Activated T-helper 1 cell treated with anti-CD3 and anti-CD28 coated beads, Interleukin-12 subunit alpha, Interleukin-12 subunit beta, Interleukin-2, Interleukin-4 antibody, amounts not matched to agents 30 ng/mL and 10 ng/mL and 1 ng/mL, durations not matched to agents 14 hours and 24 hours and 36 hours (primary cell): ENCODE measurements at regions not wholly inside any gene's neighbourhood (a gene's known extent, or its start where the extent isn't known, plus 50 kb on each side); places are given as distances from the start of the nearest gene placed in this dataset.

ENCODE experiments used
- DNase-seq: peaks from one replicate; pipeline ENCODE4 v3.0.0; 2021; ENCODE audit warnings: low spot score
- H3K27ac Mint-ChIP-seq: one replicate; pipeline ENCODE4 v1.8.0; 2021; ENCODE audit warnings: mild to moderate bottlenecking, mixed read lengths
- H3K27me3 Mint-ChIP-seq: one replicate; pipeline ENCODE4 v1.8.0; 2022; ENCODE audit warnings: mild to moderate bottlenecking, moderate library complexity, mixed read lengths; ENCODE audit not compliant: insufficient read depth
- H3K36me3 Mint-ChIP-seq: one replicate; pipeline ENCODE4 v1.8.0; 2021; ENCODE audit warnings: low read depth, mixed read lengths
- H3K4me1 Mint-ChIP-seq: one replicate; pipeline ENCODE4 v1.8.0; 2021; ENCODE audit warnings: low read depth, mixed read lengths
- H3K4me3 Mint-ChIP-seq: one replicate; pipeline ENCODE4 v1.8.0; 2021; ENCODE audit warnings: mild to moderate bottlenecking, moderate library complexity, mixed read lengths
- H3K9me3 Mint-ChIP-seq: one replicate; pipeline ENCODE4 v1.8.0; 2021; ENCODE audit warnings: mixed read lengths
- intact Hi-C: fragments of 100-400 bp; cut with micrococcal nuclease; formaldehyde crosslinking; loops from one replicate; pipeline ENCODE4 v1.15.1; 2024

DNA sequence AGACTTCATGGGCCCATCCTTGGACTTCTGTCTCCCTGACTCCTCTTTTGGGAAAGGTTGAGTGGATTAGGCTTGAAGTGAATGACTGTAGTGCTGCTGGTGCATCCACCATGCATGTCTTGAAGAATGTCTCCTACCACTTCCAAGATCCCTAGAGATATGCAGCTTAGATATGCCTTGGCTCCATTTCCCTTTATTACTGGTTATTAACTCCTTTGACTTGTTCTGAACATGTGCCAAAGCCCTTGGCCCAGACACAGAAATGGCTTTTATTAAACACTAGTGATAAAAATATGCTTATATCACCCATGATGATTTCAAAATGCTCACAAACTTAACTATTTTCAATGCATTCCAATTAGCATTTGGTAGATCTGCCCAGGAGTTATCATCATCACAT is 90.0 kb upstream of the SLC14A2 start:
- Mint-ChIP-seq H3K4me3 (no peak overlapping the region), H3K27me3 (peaks cover 3% of the 10 kb centered on the region), H3K27ac (no peak overlapping the region), H3K9me3 (no peaks in the 10 kb centered on the region), H3K36me3 (no peaks in the 10 kb centered on the region), H3K4me1 (peaks cover 5% of the 10 kb centered on the region)
- intact Hi-C loops = no loop called here
- no peak for DNase-seq

DNA sequence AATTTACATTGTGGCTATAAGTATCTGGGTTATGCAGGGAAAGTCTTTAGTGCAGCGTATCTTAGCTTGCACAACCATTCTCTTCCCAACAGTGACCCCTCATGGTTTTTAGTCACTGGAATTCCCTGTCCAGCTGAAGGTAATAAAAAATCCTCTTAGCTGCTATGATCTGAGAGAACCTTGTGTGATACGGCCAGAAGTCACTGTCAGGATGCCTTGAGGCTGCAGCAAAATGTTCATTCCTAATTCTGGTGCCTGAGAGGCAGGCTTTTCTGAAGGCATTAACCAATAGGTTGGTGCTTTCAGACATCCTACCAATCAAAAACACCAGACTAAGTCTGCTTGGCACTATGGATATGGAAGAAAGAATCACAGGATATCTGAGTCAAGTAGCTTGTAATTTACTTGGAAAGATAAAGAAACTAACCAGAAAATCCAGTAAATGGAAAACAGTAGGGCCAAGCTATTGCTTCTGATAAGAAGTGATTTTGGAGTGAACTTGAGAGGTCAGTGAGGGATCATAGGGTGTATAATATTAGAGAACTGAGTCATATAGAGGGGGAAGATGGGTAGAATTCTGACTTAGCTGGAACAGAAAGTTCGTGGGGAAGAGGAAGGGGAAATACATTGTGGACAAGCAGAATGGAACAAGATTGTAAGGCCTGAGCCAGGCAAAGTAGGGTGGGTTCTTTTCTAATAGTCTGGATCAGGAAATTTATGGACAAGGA is 89.0 kb upstream of the SLC14A2 start:
- DNase-seq = no peak
- intact Hi-C loops = no loop called here
- Mint-ChIP-seq H3K27me3 (peaks cover 3% of the 10 kb centered on the region), H3K27ac (no peak overlapping the region), H3K9me3 (no peaks in the 10 kb centered on the region), H3K36me3 (no peaks in the 10 kb centered on the region), H3K4me1 (peaks cover 5% of the 10 kb centered on the region), H3K4me3 (no peak overlapping the region)

DNA sequence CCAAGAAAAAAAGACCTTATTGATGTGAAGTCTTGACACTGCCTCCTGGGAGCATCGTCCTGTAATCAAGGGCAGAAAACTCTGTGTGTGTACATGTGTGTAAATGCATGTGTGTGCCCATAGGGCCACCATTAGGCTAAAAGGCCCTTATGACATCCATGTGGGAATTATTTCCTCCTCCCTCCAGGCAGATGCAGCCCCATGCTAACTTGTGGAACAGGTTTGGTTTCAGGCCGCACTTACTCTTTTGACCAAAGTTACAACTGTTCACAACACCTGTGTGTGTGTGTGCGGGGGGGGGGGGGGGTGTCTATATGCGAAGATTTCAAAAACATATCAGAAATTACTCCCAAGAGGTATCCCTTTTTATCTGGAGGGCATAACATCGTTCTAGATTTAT is 87.4 kb upstream of the SLC14A2 start:
- intact Hi-C loops = no loop called here
- peaks cover 3% of the 10 kb centered on the region for H3K27me3 Mint-ChIP-seq
- no peak for DNase-seq

DNA sequence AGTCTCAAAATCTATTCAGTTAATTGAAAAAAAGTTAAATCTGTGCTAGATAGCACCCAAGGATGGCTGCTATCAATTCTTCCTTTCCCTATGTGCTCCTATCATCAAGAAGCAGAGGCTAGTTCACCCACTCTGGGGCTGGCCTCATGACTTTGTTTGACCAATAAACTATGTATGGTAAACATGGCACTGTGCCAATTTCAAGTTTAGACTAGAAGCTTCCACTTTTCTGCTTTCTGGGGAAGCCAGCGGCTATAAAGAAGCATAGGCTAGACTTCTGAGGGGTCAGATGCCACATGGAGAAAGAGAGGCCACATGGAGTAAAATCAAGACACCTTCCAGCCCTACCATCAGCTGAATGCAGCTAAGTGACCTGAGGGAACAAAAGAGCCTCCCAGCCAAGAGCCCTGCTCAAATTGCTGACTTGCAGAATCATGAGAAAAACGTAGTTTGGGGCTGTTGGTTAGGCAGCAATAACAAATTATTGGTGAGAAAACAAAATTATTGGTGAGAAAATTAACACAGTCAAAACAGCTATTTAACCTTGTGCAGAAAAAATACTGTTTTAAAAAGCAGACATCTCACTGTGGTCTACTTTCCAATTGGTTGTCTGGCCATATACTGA is 86.5 kb upstream of the SLC14A2 start:
- Mint-ChIP-seq H3K27ac (no peak overlapping the region), H3K36me3 (no peaks in the 10 kb centered on the region), H3K4me1 (no peaks in the 10 kb centered on the region), H3K4me3 (no peak overlapping the region), H3K27me3 (peaks cover 3% of the 10 kb centered on the region), H3K9me3 (no peaks in the 10 kb centered on the region)
- intact Hi-C loops = no loop called here
- no peak for DNase-seq

More for the DNA sequence above, 87.4 kb upstream of the SLC14A2 start:
- Mint-ChIP-seq H3K36me3 (no peaks in the 10 kb centered on the region), H3K4me3 (no peak overlapping the region), H3K4me1 (no peaks in the 10 kb centered on the region), H3K27ac (no peak overlapping the region), H3K9me3 (no peaks in the 10 kb centered on the region)

DNA sequence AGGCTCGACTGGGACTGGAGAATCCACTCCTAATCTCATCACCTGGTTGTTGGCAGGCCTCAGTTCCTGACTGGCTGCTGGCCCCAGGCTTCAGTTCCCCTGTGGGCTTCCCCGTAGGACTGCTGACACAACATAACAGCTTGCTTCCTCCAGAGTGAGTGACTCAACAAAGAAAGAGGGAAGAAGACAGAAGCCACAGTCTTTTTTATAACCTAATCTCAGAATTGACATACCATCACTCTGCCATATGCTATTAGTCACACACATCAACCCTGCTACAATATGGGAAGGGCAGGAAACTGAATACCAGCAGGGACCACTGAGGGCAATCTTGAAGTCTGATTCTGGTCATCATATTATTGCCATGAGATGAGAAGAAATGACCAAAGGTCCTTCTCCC is 76.8 kb upstream of the SLC14A2 start:
- Mint-ChIP-seq H3K9me3 (no peaks in the 10 kb centered on the region), H3K27ac (no peak overlapping the region), H3K4me1 (no peaks in the 10 kb centered on the region), H3K36me3 (no peaks in the 10 kb centered on the region), H3K4me3 (no peak overlapping the region), H3K27me3 (peaks cover 7% of the 10 kb centered on the region)
- no peak for DNase-seq
- intact Hi-C loops = no loop called here

DNA sequence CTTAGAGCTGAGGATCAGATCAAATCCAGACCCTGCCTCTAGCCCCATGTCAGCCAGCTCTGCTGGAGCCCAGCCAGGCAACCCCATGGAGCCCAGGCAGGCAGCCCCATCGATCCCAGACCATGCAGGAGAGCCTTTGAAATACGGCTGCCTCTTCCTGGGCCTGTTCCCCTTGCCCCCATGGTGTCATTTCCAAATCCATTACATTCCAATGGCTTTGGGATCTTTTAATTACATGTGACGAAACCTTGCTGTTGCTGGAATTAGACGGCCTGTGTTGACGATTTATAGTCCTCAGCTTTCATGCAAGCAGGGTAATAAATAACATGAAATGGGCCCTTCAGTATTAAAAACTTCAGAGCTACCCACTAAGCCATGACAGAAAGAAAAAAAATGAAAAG is 75.8 kb upstream of the SLC14A2 start:
- intact Hi-C loops = no loop called here
- Mint-ChIP-seq H3K27ac (no peak overlapping the region), H3K36me3 (no peaks in the 10 kb centered on the region), H3K4me3 (no peak overlapping the region), H3K9me3 (no peaks in the 10 kb centered on the region), H3K27me3 (peaks cover 4% of the 10 kb centered on the region), H3K4me1 (no peaks in the 10 kb centered on the region)
- no peak for DNase-seq

DNA sequence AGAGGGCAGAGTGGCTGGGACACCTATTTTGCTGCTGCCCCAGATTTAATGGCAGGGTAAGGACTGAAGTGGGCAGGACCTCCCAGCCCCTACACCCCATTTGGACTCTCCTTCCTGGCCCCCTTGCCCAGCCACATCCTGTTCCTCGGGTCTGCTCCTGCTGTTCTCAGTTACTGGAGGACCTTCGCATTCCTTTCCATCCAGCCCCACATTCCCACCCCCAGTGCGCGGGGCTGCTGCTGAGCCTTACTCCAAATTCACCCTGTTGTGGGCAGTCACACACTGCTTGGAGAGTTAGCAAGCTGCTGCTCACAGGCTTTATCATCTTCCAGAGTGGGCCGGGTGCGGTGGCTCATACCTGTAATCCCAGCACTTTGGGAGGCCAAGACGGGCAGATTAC is 75.2 kb upstream of the SLC14A2 start:
- no peak for DNase-seq
- Mint-ChIP-seq H3K4me1 (no peaks in the 10 kb centered on the region), H3K27me3 (peaks cover 4% of the 10 kb centered on the region), H3K36me3 (no peaks in the 10 kb centered on the region), H3K27ac (no peak overlapping the region), H3K9me3 (no peaks in the 10 kb centered on the region), H3K4me3 (no peak overlapping the region)
- intact Hi-C loops = no loop called here

DNA sequence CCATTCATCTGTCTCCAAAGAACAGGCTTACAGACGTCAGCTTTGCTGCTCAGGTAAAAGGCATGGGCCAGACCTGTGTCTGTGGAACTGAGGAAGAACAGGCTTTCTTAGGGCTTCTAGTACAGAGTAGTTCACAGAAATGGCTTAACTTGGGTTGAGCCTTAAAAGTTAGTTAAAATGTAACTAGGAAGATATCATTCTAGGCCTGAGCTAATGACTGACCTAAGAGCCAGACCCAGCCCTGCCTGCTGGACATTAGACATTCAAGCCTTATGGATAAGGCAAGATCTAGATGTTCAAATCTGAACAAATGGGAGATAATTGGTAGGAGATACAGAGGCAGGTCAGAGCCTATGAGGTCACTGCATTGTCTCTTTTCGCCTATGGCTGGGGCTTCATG is 73.9 kb upstream of the SLC14A2 start:
- no peaks in the 10 kb centered on the region for H3K36me3 Mint-ChIP-seq
- peaks cover 8% of the 10 kb centered on the region for H3K27me3 Mint-ChIP-seq
- intact Hi-C loops = no loop called here
- H3K4me1 Mint-ChIP-seq = no peaks in the 10 kb centered on the region
- no peak for DNase-seq
- H3K4me3 Mint-ChIP-seq = no peak overlapping the region
- H3K9me3 Mint-ChIP-seq = no peaks in the 10 kb centered on the region
- H3K27ac Mint-ChIP-seq = no peak overlapping the region

DNA sequence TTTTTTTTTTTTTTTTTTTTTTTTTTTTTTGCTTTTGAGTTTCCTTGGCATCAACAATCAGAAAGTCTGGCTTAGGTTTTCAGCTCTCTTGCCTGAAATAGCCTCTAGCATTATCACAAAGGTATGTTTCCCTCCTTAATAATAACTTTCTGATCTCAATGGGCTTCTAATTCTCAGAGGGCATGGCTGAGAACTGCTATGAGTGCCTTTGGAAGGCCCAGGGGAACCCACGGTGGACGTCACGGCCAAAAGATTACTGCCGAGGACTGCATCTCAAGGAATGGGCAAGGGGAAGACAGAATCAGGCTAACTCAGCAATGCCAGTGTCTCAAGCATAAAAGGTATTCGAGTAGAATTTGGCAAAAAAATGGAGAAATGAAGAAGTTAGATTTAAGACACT is 73.2 kb upstream of the SLC14A2 start:
- intact Hi-C loops = no loop called here
- Mint-ChIP-seq H3K4me3 (no peak overlapping the region), H3K36me3 (no peaks in the 10 kb centered on the region), H3K4me1 (no peaks in the 10 kb centered on the region), H3K27ac (no peak overlapping the region), H3K9me3 (no peaks in the 10 kb centered on the region), H3K27me3 (peaks cover 8% of the 10 kb centered on the region)
- no peak for DNase-seq

DNA sequence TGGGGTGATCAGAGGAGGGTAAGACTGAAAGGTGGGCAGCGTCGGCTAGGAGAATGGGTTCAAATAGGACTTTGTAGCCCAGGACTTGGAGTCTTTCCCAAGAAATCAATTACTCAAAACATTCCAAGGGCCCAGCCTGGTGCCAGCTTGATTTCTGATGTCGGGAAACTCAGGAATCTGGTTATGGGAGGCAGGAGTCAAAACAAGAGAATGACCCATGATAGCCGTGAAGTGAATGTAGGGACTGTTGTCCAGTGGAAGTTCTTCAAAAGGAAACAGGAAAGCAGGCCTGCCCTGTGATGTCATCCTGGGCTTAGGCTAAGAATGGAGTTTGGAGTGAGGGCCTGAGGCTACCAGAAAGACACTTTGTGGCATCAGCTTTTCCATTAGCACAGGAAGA is 67.4 kb upstream of the SLC14A2 start:
- peaks cover 4% of the 10 kb centered on the region for H3K27me3 Mint-ChIP-seq
- no peak overlapping the region for H3K4me3 Mint-ChIP-seq
- H3K9me3 Mint-ChIP-seq = no peaks in the 10 kb centered on the region
- DNase-seq = no peak
- intact Hi-C loops = no loop called here
- H3K27ac Mint-ChIP-seq = no peak overlapping the region
- H3K4me1 Mint-ChIP-seq = no peaks in the 10 kb centered on the region
- H3K36me3 Mint-ChIP-seq = no peaks in the 10 kb centered on the region

DNA sequence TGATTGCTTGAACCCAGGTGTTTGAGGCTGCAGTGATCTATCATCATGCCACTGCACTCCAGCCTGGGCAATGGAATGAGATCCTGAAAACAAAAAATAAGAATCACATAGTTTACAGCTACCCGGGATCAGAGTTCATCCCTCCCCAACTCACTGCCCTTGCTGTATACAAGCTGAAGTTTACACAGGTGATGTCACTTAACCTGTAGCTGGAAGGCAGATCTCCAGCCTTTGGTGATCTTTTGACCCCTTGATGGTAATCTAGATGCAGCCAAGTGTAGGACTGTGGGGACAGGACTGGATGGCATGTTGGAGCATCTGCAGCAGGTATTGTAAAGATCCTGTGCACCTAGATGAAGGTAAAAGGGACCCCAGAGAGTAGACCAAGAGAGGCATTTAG is 66.7 kb upstream of the SLC14A2 start:
- DNase-seq = no peak
- Mint-ChIP-seq H3K27me3 (peaks cover 4% of the 10 kb centered on the region), H3K4me1 (no peaks in the 10 kb centered on the region), H3K4me3 (no peak overlapping the region), H3K36me3 (no peaks in the 10 kb centered on the region), H3K9me3 (no peaks in the 10 kb centered on the region), H3K27ac (no peak overlapping the region)
- intact Hi-C loops = no loop called here

DNA sequence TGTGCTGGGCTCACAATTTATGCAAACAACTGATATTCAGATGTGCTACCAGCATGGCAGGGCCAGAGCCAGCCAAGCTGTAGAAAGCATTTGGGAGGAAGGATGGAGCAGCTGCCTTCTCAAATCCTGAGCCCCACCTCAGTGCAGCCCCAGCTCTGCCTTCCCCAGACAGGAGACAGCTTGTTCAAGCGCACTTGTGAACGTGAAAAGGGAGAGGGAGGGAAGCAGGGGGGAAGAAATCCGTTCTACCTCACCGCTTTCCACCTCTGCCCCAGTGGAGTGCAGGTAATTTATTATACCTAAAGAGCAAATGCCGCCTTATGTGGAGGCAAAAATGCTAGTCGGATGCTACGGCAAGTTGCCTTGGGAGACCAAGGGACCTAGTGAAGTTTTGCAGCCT is 66.0 kb upstream of the SLC14A2 start:
- H3K4me1 Mint-ChIP-seq = no peaks in the 10 kb centered on the region
- H3K27me3 Mint-ChIP-seq = peaks cover 4% of the 10 kb centered on the region
- DNase-seq = no peak
- no peak overlapping the region for H3K4me3 Mint-ChIP-seq
- intact Hi-C loops = no loop called here
- H3K27ac Mint-ChIP-seq = no peak overlapping the region
- no peaks in the 10 kb centered on the region for H3K9me3 Mint-ChIP-seq
- H3K36me3 Mint-ChIP-seq = no peaks in the 10 kb centered on the region

DNA sequence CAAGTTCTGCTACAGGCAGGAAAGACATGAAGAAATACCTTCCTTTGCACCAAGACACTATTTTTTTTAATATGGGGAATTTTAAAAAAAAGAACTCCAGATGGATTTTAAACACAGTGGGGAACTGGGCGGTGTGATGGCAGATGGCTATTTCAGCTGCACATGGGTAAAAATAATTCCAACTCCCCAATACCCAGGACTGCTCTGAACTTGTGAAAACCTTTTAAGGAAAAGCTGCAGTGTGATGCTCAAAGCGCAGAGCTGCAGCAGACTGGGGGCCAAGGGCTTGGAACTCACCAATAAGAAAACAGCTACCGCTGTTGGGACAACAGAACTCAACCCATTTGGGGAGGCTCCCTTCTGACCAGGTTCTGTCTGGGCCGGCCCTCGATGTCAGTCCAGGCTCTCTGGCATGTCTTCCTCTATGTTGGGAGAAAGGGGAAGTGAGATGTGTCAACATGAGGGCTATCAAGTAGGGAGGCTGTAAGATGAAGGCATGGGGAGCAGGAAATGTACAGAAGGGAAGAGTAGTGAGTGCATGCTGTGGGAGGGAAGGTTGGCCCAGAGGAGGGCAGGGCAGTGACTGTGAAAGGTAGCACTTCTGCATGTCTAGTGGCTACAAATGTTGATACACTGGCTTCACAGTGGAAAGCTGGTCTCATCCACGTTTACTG is 64.0 kb upstream of the SLC14A2 start:
- intact Hi-C loops = no loop called here

More for the DNA sequence above, 64.0 kb upstream of the SLC14A2 start:
- Mint-ChIP-seq H3K4me3 (no peak overlapping the region), H3K27me3 (no peaks in the 10 kb centered on the region), H3K36me3 (no peaks in the 10 kb centered on the region), H3K27ac (no peak overlapping the region), H3K9me3 (no peaks in the 10 kb centered on the region), H3K4me1 (no peaks in the 10 kb centered on the region)
- DNase-seq = no peak
